ENCODE measurements at regions not wholly inside any gene's neighbourhood (a gene's known extent, or its start where the extent isn't known, plus 50 kb on each side); places are given as distances from the start of the nearest gene placed in this dataset.

GRCh38 chr2:67462738-67463496, 65.8 kb downstream of the ETAA1 start:
- peak; percentile 26 for DNase-seq (ENCODE audit: low read depth)

- peak; percentile 70 for DNase-seq (ENCODE audit: low read depth)
These were observed 66.7 kb downstream of the ETAA1 start for GRCh38 chr2:67463810-67464209.

- no peak for DNase-seq (ENCODE audit: low read depth)
These were observed 68.5 kb downstream of the ETAA1 start for GRCh38 chr2:67465623-67466022.

- no peak for DNase-seq (ENCODE audit: low read depth)
These were observed 69.6 kb downstream of the ETAA1 start for GRCh38 chr2:67466734-67467133.

- DNase-seq (ENCODE audit: low read depth): no peak
These were observed 74.5 kb downstream of the ETAA1 start for GRCh38 chr2:67471681-67472080.

- DNase-seq (ENCODE audit: low read depth): peak; percentile 49
These were observed 80.0 kb downstream of the ETAA1 start for GRCh38 chr2:67476809-67477790.

GRCh38 chr2:67479261-67479660, 82.1 kb downstream of the ETAA1 start:
- no peak for DNase-seq (ENCODE audit: low read depth)

- DNase-seq (ENCODE audit: low read depth): no peak
These were observed 88.3 kb downstream of the ETAA1 start for GRCh38 chr2:67485431-67485830.

- DNase-seq (ENCODE audit: low read depth): peak; percentile 15
These were observed 89.1 kb downstream of the ETAA1 start for GRCh38 chr2:67486041-67486796.

- no peak for DNase-seq (ENCODE audit: low read depth)
These were observed 90.9 kb downstream of the ETAA1 start for GRCh38 chr2:67487993-67488392.

GRCh38 chr2:67489396-67489795, 92.3 kb downstream of the ETAA1 start:
- DNase-seq (ENCODE audit: low read depth): no peak

- DNase-seq (ENCODE audit: low read depth): no peak
These were observed 101.8 kb downstream of the ETAA1 start for GRCh38 chr2:67498931-67499330.

GRCh38 chr2:67499989-67500388, 102.9 kb downstream of the ETAA1 start:
- DNase-seq (ENCODE audit: low read depth): no peak

GRCh38 chr2:67500541-67500940, 103.4 kb downstream of the ETAA1 start:
- no peak for DNase-seq (ENCODE audit: low read depth)

- no peak for DNase-seq (ENCODE audit: low read depth)
These were observed 105.4 kb downstream of the ETAA1 start for GRCh38 chr2:67502346-67503065.

GRCh38 chr2:67503066-67503795, 106.1 kb downstream of the ETAA1 start:
- peak; percentile 79 for DNase-seq (ENCODE audit: low read depth)

GRCh38 chr2:67510745-67511144, 113.6 kb downstream of the ETAA1 start:
- DNase-seq (ENCODE audit: low read depth): no peak

- peak; percentile 58 for DNase-seq (ENCODE audit: low read depth)
These were observed 117.4 kb downstream of the ETAA1 start for GRCh38 chr2:67514515-67514914.

GRCh38 chr2:67515056-67515455, 117.9 kb downstream of the ETAA1 start:
- DNase-seq (ENCODE audit: low read depth): no peak

GRCh38 chr2:67515538-67515937, 118.4 kb downstream of the ETAA1 start:
- DNase-seq (ENCODE audit: low read depth): no peak

All from LHCN-M2 (cell line).